ENCODE measurements at regions not wholly inside any gene's neighbourhood (a gene's known extent, or its start where the extent isn't known, plus 50 kb on each side); places are given as distances from the start of the nearest gene placed in this dataset.

DNA sequence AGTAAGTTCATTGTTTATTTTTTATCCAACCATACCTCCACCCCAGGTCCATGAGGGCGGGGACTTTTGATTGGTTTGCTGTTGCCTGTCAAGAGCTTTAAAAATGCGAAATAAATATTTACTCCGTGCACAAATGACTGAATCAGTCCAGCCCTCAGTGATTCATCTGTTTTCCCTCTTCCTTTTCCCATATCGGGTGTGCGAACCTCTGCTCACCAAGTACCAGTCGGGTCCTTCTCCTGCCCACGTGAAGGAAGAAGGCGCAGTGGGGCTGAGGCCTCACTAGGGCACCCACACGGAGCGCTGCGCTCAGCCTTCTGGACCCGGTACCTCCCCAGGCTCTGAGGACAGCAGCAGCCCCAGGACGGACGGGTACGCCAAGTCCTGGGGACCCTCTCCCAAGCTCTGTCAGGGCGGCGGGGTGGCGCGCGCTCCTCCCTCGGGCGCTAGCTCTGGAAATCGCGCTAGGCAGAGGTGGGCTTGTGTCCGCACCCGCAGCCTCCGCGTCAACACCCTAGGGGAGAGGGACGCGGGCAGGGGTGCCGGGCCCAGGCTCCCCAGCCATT lies 70.5 kb upstream of the EPHB3 start:
- Histone ChIP-seq H3K36me3 (no peaks in the 10 kb centered on the region), H3K4me3 (no peak overlapping the region)

DNA sequence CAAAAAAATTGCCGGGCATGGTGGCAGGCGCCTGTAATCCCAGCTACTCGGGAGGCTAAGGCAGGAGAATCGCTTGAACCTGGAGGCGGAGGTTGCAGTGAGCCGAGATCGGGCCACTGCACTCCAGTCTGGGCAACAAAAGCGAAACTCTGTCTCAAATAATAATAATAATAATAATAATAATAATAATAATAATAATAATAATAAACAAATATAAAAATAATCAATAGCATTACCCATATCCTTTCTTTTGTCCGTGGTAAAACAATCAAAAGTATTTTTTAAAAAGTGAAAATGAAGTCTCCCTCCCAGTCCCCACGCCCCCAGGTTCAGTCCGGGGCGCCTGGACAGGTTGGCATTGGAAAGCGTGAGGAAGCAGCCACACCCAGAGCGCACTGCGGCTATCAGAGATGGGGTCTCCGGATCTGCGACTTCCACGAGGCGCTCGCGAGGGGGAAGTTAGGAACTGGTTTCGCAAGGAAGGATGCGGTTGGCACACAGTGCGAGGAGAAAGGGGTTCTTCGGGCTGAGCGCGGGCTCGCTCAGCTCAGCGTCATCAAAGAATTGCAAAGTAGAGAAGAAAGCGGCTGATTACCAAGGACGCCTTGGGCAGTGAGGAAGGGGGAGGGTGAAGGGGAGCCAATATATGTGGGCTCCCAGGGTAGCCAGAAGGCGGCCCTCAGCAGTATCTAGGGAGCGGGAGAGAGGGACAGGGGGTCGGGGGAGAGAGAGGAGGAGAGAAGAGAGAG lies 69.5 kb upstream of the EPHB3 start:
- ATAC-seq (ENCODE audit: insufficient number of reproducible peaks, low FRiP score, low read depth) (no peak), DNase-seq (ENCODE audit: low spot score) (no peak)
- H3K36me3 ChIP-seq: no peaks in the 10 kb centered on the region
- no peaks in the 10 kb centered on the region for H3K9me3 ChIP-seq
- peak overlapping the region; percentile 42 for H3K4me3 ChIP-seq
- H3K4me1 ChIP-seq (ENCODE audit: control insufficient read depth in 1 of 2, low read depth in 2 of 2): peaks cover 0 to 5% of the 10 kb centered on the region in 2 donors
- no peak overlapping the region for H3K27ac ChIP-seq
- no peaks in the 10 kb centered on the region for H3K27me3 ChIP-seq (replicated peaks; ENCODE audit: insufficient read depth)
- TF ChIP-seq, protein P1, sequence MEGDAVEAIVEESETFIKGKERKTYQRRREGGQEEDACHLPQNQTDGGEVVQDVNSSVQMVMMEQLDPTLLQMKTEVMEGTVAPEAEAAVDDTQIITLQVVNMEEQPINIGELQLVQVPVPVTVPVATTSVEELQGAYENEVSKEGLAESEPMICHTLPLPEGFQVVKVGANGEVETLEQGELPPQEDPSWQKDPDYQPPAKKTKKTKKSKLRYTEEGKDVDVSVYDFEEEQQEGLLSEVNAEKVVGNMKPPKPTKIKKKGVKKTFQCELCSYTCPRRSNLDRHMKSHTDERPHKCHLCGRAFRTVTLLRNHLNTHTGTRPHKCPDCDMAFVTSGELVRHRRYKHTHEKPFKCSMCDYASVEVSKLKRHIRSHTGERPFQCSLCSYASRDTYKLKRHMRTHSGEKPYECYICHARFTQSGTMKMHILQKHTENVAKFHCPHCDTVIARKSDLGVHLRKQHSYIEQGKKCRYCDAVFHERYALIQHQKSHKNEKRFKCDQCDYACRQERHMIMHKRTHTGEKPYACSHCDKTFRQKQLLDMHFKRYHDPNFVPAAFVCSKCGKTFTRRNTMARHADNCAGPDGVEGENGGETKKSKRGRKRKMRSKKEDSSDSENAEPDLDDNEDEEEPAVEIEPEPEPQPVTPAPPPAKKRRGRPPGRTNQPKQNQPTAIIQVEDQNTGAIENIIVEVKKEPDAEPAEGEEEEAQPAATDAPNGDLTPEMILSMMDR (IDR thresholded peaks at IDR 0.05): no peak

More for the DNA sequence above, 70.5 kb upstream of the EPHB3 start:
- H3K27ac ChIP-seq: no peak overlapping the region
- no peaks in the 10 kb centered on the region for H3K27me3 ChIP-seq (replicated peaks; ENCODE audit: insufficient read depth)
- peaks cover 0 to 5% of the 10 kb centered on the region in 2 donors for H3K4me1 ChIP-seq (ENCODE audit: control insufficient read depth in 1 of 2, low read depth in 2 of 2)
- no peak for ATAC-seq (ENCODE audit: insufficient number of reproducible peaks, low FRiP score, low read depth)
- H3K9me3 ChIP-seq: no peaks in the 10 kb centered on the region
- TF ChIP-seq, protein P1 (IDR thresholded peaks at IDR 0.05): no peak
- DNase-seq (ENCODE audit: low spot score): no peak

DNA sequence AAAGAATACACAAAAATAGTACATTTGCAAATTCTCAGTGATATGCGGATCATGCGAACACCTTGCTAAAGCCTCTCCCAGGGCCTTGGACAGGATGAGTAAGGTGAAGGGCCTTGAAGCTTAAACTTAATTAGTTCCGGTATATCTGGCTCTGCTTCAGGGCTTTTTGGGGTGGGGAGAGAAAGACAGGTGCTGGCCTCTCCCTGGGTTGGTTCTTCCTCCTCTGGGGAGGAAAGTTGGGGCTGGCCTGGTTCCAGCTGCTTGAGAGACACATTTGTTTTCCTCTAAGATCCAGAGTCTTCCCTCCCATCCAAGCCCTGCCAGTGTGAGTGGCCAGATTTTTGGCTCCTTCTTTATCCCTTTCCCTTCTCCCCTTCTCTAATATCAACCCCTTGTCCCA lies 64.7 kb upstream of the EPHB3 start:
- no peaks in the 10 kb centered on the region for H3K36me3 ChIP-seq
- H3K4me3 ChIP-seq: no peak overlapping the region
- peaks cover 2% of the 10 kb centered on the region for H3K9me3 ChIP-seq
- TF ChIP-seq, protein P1 (IDR thresholded peaks at IDR 0.05): no peak
- ATAC-seq (ENCODE audit: insufficient number of reproducible peaks, low FRiP score, low read depth) (no peak), DNase-seq (ENCODE audit: low spot score) (no peak)
- H3K27ac ChIP-seq: no peak overlapping the region
- peaks cover 0 to 5% of the 10 kb centered on the region in 2 donors for H3K4me1 ChIP-seq (ENCODE audit: control insufficient read depth in 1 of 2, low read depth in 2 of 2)
- no peaks in the 10 kb centered on the region for H3K27me3 ChIP-seq (replicated peaks; ENCODE audit: insufficient read depth)

DNA sequence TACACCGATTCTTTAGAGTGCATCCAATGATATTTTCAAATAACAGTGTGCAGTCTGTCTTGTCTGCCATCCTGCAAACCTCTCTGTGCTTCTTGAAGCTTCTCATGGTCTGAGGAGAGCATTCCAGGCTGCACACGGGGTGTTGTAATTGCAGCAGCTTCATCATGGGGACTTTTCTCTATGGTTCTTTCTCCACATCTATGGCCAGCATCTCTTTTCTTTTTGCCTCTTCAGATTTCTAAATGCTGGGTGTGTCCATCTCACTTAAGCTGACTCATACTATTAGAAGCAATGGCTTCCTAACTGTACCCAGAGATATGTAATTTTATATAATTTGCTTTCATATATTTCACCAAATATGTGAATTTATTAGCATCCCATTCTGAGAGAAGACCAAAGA lies 63.8 kb upstream of the EPHB3 start:
- no peak for DNase-seq (ENCODE audit: low spot score)
- TF ChIP-seq, protein P1 (IDR thresholded peaks at IDR 0.05): no peak
- Histone ChIP-seq H3K27ac (no peak overlapping the region), H3K4me1 (ENCODE audit: control insufficient read depth in 1 of 2, low read depth in 2 of 2) (no peaks in the 10 kb centered on the region), H3K4me3 (no peak overlapping the region), H3K27me3 (replicated peaks; ENCODE audit: insufficient read depth) (no peaks in the 10 kb centered on the region), H3K9me3 (peaks cover 7% of the 10 kb centered on the region), H3K36me3 (no peaks in the 10 kb centered on the region)
- ATAC-seq (ENCODE audit: insufficient number of reproducible peaks, low FRiP score, low read depth): no peak

DNA sequence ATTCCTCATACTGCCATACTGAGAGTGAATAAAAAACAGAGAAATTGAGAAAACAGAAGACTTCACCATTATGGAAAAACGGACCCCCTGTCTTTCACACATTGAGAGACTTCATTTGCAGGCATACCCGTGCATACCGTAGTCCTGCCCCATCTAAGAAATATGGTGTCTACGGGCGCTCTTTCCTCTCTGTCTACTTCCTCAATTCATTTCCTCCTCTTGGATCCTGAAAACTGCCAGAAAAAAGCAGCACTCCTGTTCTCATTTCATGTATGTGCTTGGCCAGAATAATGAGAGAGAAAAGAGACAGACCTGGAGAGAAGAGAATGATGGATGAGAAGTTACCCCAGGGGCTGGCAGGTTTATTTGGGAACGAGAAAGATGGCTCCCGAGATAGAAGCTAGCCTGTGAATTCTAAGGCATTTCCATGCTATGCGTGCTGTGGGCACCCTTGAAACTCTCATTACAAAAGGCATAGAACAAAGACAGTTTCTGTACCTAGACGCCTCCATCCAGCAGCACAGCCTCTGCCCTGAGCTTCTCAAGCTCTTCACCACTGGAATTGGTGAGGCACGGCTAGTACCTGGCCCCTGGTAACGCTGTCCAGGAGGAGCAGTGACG lies 62.5 kb upstream of the EPHB3 start:
- H3K36me3 ChIP-seq: no peaks in the 10 kb centered on the region
- peaks cover 7% of the 10 kb centered on the region for H3K9me3 ChIP-seq
- DNase-seq (ENCODE audit: low spot score) (no peak), ATAC-seq (ENCODE audit: insufficient number of reproducible peaks, low FRiP score, low read depth) (no peak)
- TF ChIP-seq, protein P1 (IDR thresholded peaks at IDR 0.05): no peak
- H3K27me3 ChIP-seq (replicated peaks; ENCODE audit: insufficient read depth): no peaks in the 10 kb centered on the region
- H3K4me1 ChIP-seq (ENCODE audit: control insufficient read depth in 1 of 2, low read depth in 2 of 2): no peaks in the 10 kb centered on the region
- H3K27ac ChIP-seq: no peak overlapping the region
- no peak overlapping the region for H3K4me3 ChIP-seq
